ENCODE measurements at regions not wholly inside any gene's neighbourhood (a gene's known extent, or its start where the extent isn't known, plus 50 kb on each side); places are given as distances from the start of the nearest gene placed in this dataset.

DNA sequence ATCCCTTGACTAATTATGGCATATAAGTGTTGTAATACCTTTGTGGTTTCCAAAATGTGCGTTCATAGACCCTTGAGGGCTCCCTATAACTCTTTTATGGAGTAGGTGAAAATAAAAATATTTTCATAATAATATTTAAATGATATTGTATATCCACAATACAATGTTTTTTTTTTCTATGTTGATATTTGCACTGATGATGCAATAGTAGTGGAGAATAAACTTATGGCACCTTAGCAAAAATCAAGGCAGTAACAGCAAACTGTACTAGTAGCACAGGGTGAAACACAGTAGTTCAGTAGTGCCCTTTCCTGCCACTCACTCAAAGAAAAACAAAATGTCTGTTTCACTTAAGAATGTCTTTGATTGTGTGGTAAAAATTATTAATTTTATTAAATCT lies 465.3 kb downstream of the C4orf33 start:
- TF ChIP-seq CTCF (IDR thresholded peaks at IDR 0.05; ENCODE audit: insufficient read depth in 1 of 2, low read depth in 1 of 2, low read length in 1 of 2, severe bottlenecking in 1 of 2, unreplicated experiment in 1 of 2) = no peak
- ChIA-PET CTCF (no interaction called here), POLR2A (no interaction called here)
- peaks cover under 1% of the 10 kb centered on the region for H3K27me3 Mint-ChIP-seq (ENCODE audit: insufficient read depth, unreplicated experiment)
- Histone ChIP-seq H3K27me3 (replicated peaks; ENCODE audit: control insufficient read depth, insufficient read depth, low read length) (no peaks in the 10 kb centered on the region), H3K36me3 (ENCODE audit: control insufficient read depth, insufficient read depth, low read length) (no peaks in the 10 kb centered on the region), H3K4me3 (ENCODE audit: low read depth, low read length) (no peak overlapping the region), H3K4me1 (no peaks in the 10 kb centered on the region), H3K9me3 (no peaks in the 10 kb centered on the region)
- DNase-seq = no peak
- no peaks in the 10 kb centered on the region for H3K9me3 Mint-ChIP-seq (ENCODE audit: unreplicated experiment)
- BruUV-seq (replicated peaks) = no TSS peak
- intact Hi-C loops (cut with micrococcal nuclease; ENCODE audit: unreplicated experiment) = no loop called here
- H3K4me3 Mint-ChIP-seq (ENCODE audit: unreplicated experiment) = no peak overlapping the region
- no peak overlapping the region for H3K27ac Mint-ChIP-seq (ENCODE audit: unreplicated experiment)
- H3K4me1 Mint-ChIP-seq (ENCODE audit: low read depth, unreplicated experiment) = no peaks in the 10 kb centered on the region
- no peaks in the 10 kb centered on the region for H3K36me3 Mint-ChIP-seq (ENCODE audit: insufficient read depth, unreplicated experiment)

GRCh38 chr4:129561886-129562671 lies 466.1 kb downstream of the C4orf33 start:
- H3K36me3 Mint-ChIP-seq (ENCODE audit: insufficient read depth, unreplicated experiment) = no peaks in the 10 kb centered on the region
- H3K4me1 Mint-ChIP-seq (ENCODE audit: low read depth, unreplicated experiment) = no peaks in the 10 kb centered on the region
- Histone ChIP-seq H3K36me3 (ENCODE audit: control insufficient read depth, insufficient read depth, low read length) (no peaks in the 10 kb centered on the region), H3K4me3 (ENCODE audit: low read depth, low read length) (no peak overlapping the region), H3K27me3 (replicated peaks; ENCODE audit: control insufficient read depth, insufficient read depth, low read length) (no peaks in the 10 kb centered on the region), H3K4me1 (no peaks in the 10 kb centered on the region), H3K9me3 (no peaks in the 10 kb centered on the region)
- no peak for DNase-seq
- no peaks in the 10 kb centered on the region for H3K27me3 Mint-ChIP-seq (ENCODE audit: insufficient read depth, unreplicated experiment)
- CTCF ChIA-PET = no interaction called here
- no peak overlapping the region for H3K27ac Mint-ChIP-seq (ENCODE audit: unreplicated experiment)
- POLR2A ChIA-PET = no interaction called here
- H3K4me3 Mint-ChIP-seq (ENCODE audit: unreplicated experiment) = no peak overlapping the region
- H3K9me3 Mint-ChIP-seq (ENCODE audit: unreplicated experiment) = no peaks in the 10 kb centered on the region
- no TSS peak for BruUV-seq (replicated peaks)
- no peak for TF ChIP-seq CTCF (IDR thresholded peaks at IDR 0.05; ENCODE audit: insufficient read depth in 1 of 2, low read depth in 1 of 2, low read length in 1 of 2, severe bottlenecking in 1 of 2, unreplicated experiment in 1 of 2)
- intact Hi-C loops (cut with micrococcal nuclease; ENCODE audit: unreplicated experiment) = no loop called here

DNA sequence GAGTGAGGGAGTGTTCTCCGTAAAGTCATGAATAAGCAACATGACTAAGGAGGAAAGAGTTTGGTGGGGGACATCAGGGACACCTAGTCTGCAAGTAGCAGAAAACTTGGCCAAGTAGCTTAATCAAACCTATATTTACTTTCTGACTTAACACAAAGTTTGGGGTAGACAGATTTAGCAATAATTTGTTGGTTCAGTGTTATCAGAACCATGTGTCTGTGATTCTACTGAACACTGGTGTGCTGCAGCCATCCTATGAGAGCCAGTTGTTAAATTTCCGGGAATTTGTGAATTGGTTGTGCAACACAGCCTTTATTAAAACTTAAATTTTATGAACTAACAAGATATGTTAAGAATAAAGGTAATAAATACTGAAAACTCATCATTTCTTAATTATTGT lies 469.3 kb downstream of the C4orf33 start:
- H3K36me3 ChIP-seq (ENCODE audit: control insufficient read depth, insufficient read depth, low read length) = no peaks in the 10 kb centered on the region
- BruUV-seq (replicated peaks) = no TSS peak
- no peaks in the 10 kb centered on the region for H3K9me3 Mint-ChIP-seq (ENCODE audit: unreplicated experiment)
- H3K4me1 ChIP-seq = no peaks in the 10 kb centered on the region
- H3K9me3 ChIP-seq = no peaks in the 10 kb centered on the region
- no peak for TF ChIP-seq CTCF (IDR thresholded peaks at IDR 0.05; ENCODE audit: insufficient read depth in 1 of 2, low read depth in 1 of 2, low read length in 1 of 2, severe bottlenecking in 1 of 2, unreplicated experiment in 1 of 2)
- H3K36me3 Mint-ChIP-seq (ENCODE audit: insufficient read depth, unreplicated experiment) = no peaks in the 10 kb centered on the region
- ChIA-PET CTCF (no interaction called here), POLR2A (no interaction called here)
- H3K27me3 ChIP-seq (replicated peaks; ENCODE audit: control insufficient read depth, insufficient read depth, low read length) = no peaks in the 10 kb centered on the region
- DNase-seq = no peak
- intact Hi-C loops (cut with micrococcal nuclease; ENCODE audit: unreplicated experiment) = no loop called here
- H3K4me3 ChIP-seq (ENCODE audit: low read depth, low read length) = no peak overlapping the region
- H3K27ac Mint-ChIP-seq (ENCODE audit: unreplicated experiment) = no peak overlapping the region
- peaks cover 2% of the 10 kb centered on the region for H3K27me3 Mint-ChIP-seq (ENCODE audit: insufficient read depth, unreplicated experiment)
- H3K4me1 Mint-ChIP-seq (ENCODE audit: low read depth, unreplicated experiment) = no peaks in the 10 kb centered on the region
- H3K4me3 Mint-ChIP-seq (ENCODE audit: unreplicated experiment) = no peak overlapping the region

Measured in Caco-2 (cell line).